NCI-H748 treated with DMSO at 0.1 percent for 48 hours (cell line): ENCODE measurements at regions not wholly inside any gene's neighbourhood (a gene's known extent, or its start where the extent isn't known, plus 50 kb on each side); places are given as distances from the start of the nearest gene placed in this dataset.
"Not testable (repeated sequence)": the region's sequence is repeated elsewhere in the genome, so short reads cannot be mapped to it uniquely, and the experiment has no call there.

ENCODE experiments used
- DNase-seq: peaks from one replicate; lab custom pipeline; 2025; lab: John Stamatoyannopoulos, UW

DNA sequence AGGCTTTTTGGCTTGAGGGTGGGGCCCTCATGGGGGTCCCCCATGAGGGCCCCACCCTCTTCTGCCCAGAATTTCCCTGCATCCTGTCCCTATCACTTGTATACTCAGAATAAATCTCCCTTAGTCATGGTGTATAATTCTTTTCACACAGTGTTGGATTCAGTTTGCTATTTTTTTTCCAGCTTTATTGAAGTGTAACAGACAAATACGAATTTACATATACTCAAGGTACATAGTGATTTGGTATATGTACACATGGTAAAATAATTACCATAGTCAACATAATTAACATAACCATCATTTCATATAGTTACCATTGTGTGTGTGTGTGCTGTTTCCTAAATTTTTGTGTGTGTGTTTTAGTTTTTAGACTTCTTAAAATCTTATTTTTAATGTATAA lies 289.4 kb downstream of the CNTNAP3B start:
- DNase-seq, result not testable (repeated sequence)

DNA sequence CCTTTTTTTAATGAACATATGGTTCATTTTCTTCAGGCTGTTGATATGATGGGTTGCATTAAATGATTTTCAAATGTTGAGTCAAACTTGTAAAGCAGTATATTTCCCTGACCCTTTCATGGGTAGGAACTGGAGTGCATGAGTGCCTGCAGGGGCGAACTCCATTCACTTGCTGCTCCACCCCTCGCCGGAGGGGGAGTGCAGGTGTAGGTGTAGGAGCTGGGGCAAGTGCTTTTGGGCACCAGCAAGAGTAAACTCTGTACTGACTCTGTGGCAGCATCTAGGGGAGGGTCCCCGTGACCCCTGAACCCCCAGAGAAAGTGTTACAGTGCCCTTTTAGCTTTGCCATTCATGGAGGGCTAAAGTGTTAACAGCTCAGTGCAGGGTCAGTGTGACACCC lies 290.3 kb downstream of the CNTNAP3B start:
- DNase-seq, result not testable (repeated sequence)

DNA sequence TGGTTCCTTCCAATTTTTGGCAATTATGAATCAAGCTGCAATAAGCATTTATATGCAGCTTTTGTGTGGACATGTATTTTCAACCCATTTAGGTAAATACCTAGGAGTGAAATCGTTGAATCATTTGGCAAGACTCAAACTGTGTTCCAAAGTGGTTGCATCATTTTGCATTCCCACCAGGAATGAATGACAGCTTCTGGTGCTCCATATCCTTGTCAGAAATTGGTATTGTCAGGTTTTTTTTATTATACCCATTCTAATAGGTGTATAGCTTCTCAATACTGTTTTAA lies 290.7 kb downstream of the CNTNAP3B start:
- DNase-seq, result not testable (repeated sequence)

DNA sequence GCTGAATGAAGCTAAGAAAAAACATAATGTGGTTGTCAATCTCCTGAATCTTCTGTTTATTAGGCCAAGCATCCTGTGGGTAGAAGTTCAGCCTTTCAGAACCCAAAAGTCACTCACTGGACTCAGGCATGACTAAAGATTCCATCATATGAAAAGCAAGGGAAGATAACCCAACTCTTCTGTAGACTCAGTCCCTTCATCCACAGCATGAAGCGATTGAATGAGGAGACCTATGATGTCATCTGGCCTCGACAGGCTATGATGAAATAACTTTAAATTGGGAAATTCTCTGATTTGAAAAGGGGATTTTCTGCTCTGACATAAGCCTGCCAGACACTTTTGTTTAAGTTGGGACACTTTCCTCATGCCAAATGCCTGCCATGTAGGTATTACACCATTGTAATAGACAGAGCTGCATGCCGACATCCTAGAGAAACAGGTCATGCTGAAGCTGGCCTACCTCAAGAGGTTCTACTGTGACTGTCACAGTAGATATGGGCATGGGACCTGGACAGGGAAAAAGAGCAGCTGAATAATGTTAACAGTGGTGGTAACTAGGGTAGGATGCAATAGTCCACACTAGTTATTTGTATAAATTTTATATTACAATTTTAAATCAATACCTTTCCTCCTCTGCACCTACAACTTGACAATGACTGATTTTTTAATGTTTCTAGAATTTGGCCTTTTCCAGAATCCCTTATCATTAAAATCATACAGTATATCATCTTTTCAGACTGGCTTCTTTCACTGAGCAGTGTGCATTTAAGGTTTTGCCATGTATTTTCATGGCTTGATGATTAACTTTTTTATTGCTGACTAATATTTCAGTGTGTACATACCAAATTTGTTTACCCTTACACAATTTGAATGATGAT lies 291.3 kb downstream of the CNTNAP3B start:
- not testable (repeated sequence) for DNase-seq

DNA sequence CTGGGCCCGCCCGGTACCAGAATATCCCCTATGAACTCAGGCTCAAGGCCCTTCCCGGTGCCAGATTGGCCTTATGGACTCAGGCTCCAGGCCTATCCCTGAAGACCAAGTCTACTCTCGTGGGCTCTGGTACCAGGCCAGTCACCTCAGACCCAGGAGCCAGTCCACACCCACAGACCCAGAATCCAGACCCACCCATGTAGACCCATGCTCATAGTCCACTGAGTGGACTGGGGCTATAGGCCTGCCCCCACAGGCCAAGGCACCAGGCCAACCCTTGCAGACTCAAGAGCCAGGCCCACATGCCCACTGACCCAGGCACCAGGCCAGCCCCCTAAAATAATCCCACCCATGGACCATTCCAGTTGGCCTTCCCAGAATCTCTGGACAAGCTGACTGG lies 296.1 kb downstream of the CNTNAP3B start:
- DNase-seq, result not testable (repeated sequence)

DNA sequence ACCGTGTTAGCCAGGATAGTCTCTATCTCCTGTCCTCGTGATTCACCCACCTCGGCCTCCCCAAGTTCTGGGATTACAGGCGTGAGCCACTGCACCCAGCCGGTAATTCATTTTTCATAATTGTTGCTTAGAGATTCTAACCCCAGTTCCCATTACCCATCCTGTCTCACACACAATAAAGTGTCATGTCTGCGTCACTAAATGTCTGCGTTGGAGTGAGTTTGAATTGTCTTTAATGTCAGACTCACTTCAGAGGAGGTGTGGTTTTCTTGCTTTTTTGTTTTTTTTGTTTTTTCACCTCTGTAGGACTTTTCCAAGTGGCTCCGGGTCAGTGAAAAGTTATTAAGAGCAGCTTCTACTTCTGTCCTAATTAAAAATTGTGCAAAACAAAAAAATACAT lies 304.5 kb downstream of the CNTNAP3B start:
- DNase-seq, result not testable (repeated sequence)

DNA sequence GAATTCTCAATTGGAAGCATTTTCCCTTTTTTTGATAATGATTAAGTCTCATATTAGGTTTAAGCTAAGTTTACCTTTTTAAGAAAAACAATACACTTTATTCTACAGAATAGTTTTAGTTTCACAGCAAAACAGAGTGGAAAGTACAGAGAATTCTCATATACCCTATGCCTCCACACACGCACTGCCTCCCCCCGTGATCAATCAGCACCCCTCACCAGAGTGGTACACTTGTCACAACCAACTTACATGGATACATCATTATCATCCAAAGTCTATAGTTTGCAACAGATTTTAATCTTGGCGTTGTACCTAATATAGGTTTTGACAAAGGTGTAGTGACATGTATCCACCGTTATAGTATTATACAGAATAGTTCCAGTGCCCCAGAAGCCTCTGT lies 326.5 kb downstream of the CNTNAP3B start:
- not testable (repeated sequence) for DNase-seq

DNA sequence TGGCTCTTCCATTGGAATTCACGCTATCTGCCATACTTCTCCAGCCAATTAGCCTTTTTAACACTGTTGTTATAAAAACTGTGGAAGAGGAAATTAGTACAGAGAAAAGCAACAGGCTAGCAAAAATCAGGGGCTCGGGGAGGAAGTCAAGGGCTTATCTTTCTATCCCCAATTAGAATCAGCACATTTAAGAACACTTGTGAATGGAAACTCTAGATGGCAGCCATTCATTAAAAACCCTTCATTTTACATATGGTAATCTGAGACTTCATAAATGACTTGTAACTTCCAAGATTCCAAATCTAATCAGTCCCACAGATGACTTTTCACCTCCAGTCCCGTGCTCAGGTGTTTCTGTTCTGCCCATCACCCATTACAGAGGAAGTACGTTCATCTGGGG lies 330.5 kb downstream of the CNTNAP3B start:
- not testable (repeated sequence) for DNase-seq

DNA sequence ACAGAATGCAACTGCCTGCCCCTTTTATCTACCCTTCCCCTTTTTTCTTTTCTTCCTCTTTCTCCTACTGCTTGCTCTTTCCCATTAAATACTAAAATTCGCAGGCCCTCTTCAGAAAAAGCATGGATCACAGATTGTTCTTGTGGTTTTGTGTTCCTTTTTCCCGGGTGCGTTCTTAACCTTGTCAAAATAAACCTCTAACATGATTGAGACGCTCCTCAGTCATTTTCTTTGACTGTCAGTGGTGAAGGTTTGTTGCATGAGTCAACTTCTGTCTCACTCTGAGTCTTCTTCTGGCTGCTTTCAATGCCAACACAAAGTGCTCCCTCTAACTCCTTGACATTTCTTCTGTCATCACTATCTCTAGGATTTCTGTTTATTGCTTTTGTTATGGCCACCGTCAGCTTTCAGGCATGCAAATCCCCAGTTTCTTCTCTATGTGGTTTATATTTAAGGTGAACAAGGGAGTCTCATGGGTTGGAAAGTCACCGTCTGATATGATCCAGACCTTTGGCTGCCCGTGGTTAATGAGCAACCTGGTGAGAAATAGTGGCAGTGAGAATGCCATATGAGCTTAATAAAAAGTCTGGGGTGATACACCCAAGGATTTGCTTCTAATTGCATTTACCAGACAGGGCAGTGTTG lies 338.4 kb downstream of the CNTNAP3B start:
- not testable (repeated sequence) for DNase-seq

DNA sequence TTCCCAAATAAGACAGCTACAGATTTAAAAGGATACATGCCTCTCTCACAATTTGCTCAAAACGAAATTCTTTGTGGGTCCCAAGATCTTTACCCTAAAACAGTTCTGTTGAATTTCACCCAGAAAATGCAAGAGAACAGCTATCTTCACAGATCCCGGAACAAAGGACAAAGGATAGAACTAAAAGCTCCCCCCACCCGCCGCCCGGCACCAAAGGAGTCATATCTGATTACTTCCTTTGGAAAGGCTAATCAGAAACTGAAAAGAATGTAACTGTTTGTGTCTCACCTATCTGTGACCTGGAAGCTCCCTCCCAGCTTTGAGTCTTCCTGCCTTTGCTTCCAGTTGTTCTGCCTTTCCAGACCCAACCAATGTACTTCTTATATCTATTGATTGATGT lies 339.2 kb downstream of the CNTNAP3B start:
- DNase-seq, result not testable (repeated sequence)

DNA sequence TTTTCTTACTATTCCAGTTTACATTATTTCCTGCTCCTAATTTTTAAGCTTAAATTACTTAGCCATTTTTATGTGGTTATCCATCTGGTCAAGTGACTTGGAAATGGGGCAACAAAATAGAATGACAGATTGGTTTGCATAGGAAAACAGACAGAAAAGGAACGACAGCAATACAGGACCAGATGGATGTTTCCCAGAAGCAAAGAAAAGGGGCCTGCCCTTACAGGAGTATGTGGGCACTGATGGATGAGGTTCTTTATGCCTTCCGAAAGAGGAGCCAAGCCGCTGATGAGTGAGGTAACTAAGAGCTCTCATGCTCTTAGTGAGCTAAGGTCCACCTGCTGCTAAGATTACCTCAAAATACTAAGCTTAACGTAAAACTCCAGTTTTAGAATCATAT lies 339.8 kb downstream of the CNTNAP3B start:
- DNase-seq, result not testable (repeated sequence)

DNA sequence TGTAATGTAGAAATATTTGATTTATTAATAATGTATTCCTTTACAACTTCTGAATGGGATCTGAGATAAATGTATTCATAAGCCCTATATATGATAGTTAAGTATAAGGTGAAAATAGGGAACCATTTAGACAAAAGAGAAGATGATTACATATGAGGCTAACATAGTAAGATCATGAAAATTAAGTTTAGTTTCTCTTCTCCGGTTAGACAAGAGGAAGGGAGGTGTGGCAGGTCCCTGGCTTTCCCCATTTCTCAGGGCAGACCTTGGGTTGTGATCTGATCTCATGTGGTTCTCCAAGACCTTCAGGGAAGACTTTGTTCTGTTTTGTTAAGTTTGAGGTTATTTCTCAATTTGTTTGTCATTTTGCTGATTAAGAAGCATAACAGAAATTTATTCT lies 341.3 kb downstream of the CNTNAP3B start:
- DNase-seq, result not testable (repeated sequence)

DNA sequence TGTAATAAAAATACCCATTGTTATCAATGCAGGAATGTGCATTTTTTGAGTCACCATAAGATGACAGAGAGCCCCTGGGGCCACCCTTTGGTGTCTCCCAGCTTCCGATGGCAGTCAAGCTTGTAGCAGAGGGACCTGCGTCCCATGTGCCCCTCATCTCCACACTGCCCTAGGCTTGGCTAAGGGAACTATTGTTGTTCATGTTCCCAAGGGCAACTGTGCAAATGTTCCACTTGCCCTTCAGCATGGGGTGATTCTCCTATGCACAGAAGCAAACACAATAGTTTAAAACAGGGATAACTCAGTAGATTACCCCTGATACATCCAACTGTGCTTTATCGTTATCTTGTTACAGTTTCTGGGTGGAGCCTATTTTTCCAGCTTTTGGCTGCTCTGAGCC lies 342.0 kb downstream of the CNTNAP3B start:
- DNase-seq, result not testable (repeated sequence)

DNA sequence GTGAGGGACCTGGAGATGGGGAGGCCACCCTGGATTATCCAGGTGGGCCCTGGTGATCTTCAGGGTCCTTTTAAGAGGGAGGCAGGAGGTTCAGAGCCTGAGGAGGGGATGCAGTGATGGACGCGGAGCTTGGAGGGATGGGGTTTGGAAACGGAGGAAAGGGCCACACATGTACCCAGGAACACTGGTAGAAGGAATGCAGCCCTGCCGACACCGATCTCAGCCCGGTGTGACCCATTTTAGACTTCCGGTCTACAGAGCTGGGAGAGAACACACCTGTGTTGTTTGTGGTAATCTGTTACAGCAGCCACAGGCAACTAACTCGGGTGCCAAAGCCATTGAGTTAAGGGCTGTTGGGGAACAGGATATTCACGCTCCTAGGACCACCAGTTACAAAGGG lies 345.2 kb downstream of the CNTNAP3B start:
- not testable (repeated sequence) for DNase-seq

DNA sequence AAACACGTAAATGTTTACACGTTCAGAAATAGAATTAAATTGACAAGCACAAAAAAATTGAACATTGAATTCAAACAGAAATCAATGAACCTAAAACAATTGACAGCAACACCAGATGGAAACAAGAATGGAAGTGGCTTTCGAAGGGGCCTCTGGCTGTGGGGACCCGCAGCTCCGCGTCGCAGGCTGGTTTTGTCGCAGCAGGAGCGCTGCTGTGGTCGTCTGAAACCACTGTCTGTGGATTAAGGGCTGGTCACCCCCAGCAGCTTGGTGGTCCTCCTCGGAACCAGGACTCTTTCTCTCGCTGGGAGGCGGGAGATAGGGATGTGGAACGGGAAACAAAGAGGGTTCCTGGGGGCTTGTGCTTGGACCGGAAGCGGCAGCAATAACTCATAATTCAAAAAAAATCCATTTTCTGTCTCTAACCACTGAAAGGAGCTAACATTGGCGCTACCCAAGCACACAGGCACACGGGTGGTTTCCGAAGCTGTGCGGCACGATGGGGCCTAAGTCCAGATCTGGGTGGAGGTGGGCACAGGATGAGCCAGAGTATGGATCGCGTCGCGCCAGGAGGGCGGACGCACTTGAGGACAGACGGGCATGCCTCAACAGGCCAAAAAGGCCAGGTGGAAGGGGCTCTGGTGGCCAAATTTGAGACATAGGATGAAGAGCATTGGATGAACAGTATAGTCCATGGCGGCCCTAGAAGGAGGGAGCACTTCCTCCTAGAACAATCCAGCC lies 346.0 kb downstream of the CNTNAP3B start:
- DNase-seq, result not testable (repeated sequence)

DNA sequence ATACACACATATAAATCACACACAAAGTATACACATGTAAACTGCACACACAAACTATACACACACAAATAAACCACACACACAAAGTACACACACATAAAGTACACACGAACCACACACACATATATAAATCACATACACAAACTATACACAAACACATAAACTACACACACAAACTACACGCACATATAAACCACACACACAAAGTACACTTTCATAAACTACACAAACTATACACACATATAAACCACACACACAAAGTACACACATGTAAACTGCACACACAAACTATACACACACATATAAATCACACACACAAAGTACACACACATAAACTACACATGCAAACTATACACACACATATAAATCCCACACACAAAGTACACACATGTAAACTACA lies 347.3 kb downstream of the CNTNAP3B start:
- not testable (repeated sequence) for DNase-seq

DNA sequence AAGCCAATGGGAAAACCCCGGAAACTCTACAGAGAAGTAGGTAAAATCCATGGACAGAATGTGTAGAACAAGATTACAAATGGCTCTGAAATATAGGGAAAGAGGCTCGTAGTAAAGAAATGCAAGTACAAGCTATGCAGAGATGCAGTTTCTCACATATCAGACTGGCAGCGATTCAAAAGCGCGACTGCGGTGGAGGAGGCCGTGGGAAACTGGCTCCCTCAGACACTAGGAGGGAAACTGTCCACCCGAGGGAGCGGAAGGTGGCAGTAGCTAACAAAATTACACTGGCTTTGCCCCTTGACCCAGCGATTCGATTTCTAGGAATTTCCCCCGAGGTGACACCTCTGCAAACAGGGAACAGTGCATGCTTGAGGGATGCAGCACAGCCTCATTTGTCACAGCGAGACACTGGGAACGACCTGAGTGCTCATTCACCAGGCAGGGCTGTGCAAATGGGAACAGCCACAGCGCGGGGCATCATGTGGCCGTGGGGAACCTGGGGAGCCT lies 349.3 kb downstream of the CNTNAP3B start:
- DNase-seq, result not testable (repeated sequence)

DNA sequence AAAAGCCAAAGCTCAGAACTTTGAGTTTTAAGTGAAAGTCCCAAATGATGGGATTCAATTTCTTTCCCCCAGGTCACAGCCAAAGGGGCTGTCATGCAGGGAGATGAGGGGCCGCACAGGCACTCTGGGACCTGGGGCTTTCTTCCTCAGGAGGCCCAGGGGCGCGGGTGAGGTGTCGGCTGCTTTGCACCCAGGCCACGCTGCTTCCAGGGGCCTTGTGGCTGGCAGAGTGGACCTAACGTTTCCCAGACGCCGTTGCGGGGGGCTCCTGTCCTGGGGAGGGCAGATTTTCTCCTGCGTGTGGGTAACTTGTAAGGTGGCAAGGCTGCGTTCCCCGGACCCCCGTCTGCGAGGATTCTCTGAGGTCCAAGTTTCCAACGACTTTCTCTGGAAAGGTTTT lies 350.0 kb downstream of the CNTNAP3B start:
- not testable (repeated sequence) for DNase-seq

DNA sequence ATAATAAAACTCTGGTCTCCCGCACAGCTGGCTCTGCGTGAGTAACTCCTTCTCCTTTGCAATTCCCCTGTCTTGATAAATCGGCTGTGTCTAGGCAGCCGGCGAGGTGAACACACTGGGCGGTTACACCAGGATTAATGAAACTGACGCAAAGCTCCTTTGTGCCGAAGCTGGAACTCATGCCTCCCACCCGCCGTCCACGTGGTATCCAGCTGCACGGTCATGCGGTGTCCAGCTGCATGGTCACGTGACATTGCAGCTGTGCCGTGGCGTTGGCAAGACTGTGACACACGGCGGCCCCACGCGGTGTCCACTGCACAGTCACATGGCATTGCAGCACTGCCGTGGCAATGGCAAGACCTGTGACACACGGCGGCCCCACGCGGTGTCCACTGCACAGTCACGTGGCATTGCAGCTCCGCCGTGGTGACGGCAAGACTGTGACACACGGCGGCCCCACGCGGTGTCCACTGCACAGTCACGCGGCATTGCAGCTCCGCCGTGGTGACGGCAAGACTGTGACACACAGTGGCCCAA lies 350.6 kb downstream of the CNTNAP3B start:
- DNase-seq, result not testable (repeated sequence)

DNA sequence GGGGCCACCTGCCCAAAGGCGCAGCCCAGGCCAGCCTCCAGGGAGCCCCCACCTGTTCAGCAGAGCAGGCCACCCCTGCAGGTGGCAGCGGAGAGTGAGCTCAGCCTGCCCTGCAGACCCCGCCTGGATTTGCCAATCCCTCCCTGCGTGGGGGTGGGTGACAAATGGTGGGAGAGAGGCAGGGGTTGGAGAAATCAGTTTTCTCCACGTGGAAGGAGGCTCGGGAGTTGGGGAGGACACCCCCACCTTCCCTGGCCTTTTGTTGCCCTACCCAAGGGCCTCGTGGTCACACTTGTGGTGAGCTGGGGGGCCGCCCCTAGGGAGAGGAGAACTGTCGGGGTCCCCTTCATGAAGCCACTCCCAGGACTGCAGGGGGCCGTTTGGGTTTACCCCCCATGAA lies 351.7 kb downstream of the CNTNAP3B start:
- DNase-seq, result not testable (repeated sequence)

DNA sequence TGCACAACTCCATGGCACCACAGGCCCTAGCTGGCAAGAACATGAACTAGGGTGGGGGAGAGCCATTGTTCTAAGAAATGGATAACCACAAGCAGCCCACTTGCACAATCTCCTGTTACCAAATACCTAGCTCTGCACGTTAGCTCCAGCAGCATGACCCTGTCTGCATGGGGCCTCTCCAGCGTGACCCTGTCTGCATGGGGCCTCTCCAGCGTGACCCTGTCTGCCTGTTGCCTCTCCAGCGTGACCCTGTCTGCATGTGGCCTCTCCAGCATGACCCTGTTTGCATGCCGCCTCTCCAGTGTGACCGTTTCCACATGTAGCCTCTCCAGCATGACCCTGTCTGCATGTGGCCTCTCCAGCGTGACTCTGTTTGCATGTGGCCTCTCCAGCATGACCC lies 356.7 kb downstream of the CNTNAP3B start:
- not testable (repeated sequence) for DNase-seq

DNA sequence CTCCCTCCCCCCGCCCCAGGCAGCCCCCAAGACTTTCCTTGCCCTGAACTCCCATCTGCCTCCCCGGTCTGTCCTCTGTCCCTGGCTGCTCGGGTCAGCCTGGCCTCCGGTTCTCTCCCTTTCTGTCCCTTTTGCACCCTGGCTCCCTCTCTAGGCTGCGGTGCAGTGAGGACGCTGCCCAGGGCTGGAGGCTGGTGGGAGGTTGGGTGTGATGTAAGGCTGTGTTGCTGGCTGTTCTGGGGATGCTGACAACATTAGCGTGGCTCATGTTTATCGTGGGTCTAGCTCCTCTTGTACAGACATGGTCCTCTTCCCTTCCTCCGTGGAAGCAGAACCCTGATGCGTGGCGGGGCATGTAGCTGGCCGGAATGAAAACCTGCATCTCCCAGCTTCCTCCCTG lies 357.5 kb downstream of the CNTNAP3B start:
- DNase-seq, result not testable (repeated sequence)
